ENCODE measurements at regions not wholly inside any gene's neighbourhood (a gene's known extent, or its start where the extent isn't known, plus 50 kb on each side); places are given as distances from the start of the nearest gene placed in this dataset.

DNA sequence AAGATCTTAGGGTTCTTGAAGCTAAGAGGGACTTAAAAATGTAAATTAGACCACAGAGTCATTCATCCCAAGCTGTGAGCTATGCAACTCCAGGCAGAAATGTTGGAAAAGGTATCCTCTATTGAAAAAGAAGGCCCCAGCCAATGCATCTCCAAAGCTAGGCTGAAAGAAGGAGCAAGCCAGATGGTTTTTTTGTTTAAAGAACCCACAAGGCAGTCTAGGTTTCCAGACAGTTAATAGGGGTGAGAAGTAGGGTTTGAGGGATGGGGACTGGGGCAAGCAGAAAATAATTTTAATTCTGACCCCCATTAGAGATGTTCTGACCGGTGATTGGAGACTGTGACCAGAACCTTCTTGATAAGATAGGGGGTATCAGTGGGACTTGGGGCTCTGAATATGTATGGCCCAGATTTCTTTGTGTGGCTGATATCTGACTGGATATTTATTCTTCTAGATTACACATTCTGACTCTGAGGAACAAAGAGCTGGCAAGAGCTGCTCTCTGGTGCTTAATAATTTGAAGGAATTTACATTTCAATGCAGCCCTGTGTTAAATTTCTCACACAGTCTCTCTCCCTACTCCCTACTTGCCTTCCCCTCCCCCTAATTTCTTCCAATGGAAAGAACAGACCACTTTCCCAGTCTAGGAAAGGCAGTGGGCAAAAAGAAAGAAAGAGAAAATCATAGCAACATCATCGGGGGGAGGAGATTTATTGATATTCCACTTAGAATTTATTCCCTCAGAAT is 104.9 kb downstream of the NUF2 start:
- no peak for TF ChIP-seq CTCF (conservative IDR thresholded peaks at IDR 0.05; ENCODE audit: low read length)
- TF ChIP-seq EZH2phosphoT487 (IDR thresholded peaks at IDR 0.05; ENCODE audit: borderline replicate concordance, low read depth, low read length) = no peak
